ENCODE measurements at regions not wholly inside any gene's neighbourhood (a gene's known extent, or its start where the extent isn't known, plus 50 kb on each side); places are given as distances from the start of the nearest gene placed in this dataset.

GRCh38 chr5:82707741-82708140 is 369.5 kb downstream of the TMEM167A start:
- Histone ChIP-seq H3K27ac (ENCODE audit: low read length) (no peak overlapping the region), H3K4me2 (ENCODE audit: low read depth, low read length) (no peak overlapping the region), H3K4me3 (ENCODE audit: low read length) (no peak overlapping the region), H2AFZ (ENCODE audit: low read length) (no peak overlapping the region), H3F3A (ENCODE audit: insufficient read depth, low read length) (no peaks in the 10 kb centered on the region), H3K9me3 (replicated peaks; ENCODE audit: insufficient read depth, low read length) (no peaks in the 10 kb centered on the region), H3K9ac (ENCODE audit: low read length) (no peak overlapping the region), H3K9me2 (replicated peaks; ENCODE audit: insufficient read depth, low read length) (no peaks in the 10 kb centered on the region), H3K27me3 (replicated peaks; ENCODE audit: insufficient read depth, low read length) (no peaks in the 10 kb centered on the region), H3K36me3 (replicated peaks; ENCODE audit: insufficient read depth, low read length) (no peaks in the 10 kb centered on the region), H4K20me1 (ENCODE audit: insufficient read depth, low read length) (no peaks in the 10 kb centered on the region), H3K4me1 (ENCODE audit: low read length) (no peaks in the 10 kb centered on the region), H3K79me2 (ENCODE audit: low read length) (no peaks in the 10 kb centered on the region)
- no peak for TF ChIP-seq EZH2phosphoT487 (IDR thresholded peaks at IDR 0.05; ENCODE audit: low read length)
- TF ChIP-seq, protein P1, sequence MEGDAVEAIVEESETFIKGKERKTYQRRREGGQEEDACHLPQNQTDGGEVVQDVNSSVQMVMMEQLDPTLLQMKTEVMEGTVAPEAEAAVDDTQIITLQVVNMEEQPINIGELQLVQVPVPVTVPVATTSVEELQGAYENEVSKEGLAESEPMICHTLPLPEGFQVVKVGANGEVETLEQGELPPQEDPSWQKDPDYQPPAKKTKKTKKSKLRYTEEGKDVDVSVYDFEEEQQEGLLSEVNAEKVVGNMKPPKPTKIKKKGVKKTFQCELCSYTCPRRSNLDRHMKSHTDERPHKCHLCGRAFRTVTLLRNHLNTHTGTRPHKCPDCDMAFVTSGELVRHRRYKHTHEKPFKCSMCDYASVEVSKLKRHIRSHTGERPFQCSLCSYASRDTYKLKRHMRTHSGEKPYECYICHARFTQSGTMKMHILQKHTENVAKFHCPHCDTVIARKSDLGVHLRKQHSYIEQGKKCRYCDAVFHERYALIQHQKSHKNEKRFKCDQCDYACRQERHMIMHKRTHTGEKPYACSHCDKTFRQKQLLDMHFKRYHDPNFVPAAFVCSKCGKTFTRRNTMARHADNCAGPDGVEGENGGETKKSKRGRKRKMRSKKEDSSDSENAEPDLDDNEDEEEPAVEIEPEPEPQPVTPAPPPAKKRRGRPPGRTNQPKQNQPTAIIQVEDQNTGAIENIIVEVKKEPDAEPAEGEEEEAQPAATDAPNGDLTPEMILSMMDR (IDR thresholded peaks at IDR 0.05; ENCODE audit: low read length), result no peak
- TF ChIP-seq EZH2 (optimal IDR thresholded peaks at IDR 0.05; ENCODE audit: low read depth, low read length), result no peak
- DNase-seq, result no peak

GRCh38 chr5:82704381-82704780 is 372.8 kb downstream of the TMEM167A start:
- H3K9me3 ChIP-seq (replicated peaks; ENCODE audit: insufficient read depth, low read length), result no peaks in the 10 kb centered on the region
- no peak overlapping the region for H3K4me2 ChIP-seq (ENCODE audit: low read depth, low read length)
- no peak for TF ChIP-seq EZH2 (optimal IDR thresholded peaks at IDR 0.05; ENCODE audit: low read depth, low read length)
- no peak for TF ChIP-seq EZH2phosphoT487 (IDR thresholded peaks at IDR 0.05; ENCODE audit: low read length)
- TF ChIP-seq, protein P1 (IDR thresholded peaks at IDR 0.05; ENCODE audit: low read length), result no peak
- H3K27me3 ChIP-seq (replicated peaks; ENCODE audit: insufficient read depth, low read length), result no peaks in the 10 kb centered on the region
- no peak overlapping the region for H3K27ac ChIP-seq (ENCODE audit: low read length)
- no peaks in the 10 kb centered on the region for H3K79me2 ChIP-seq (ENCODE audit: low read length)
- no peak overlapping the region for H2AFZ ChIP-seq (ENCODE audit: low read length)
- H3K9me2 ChIP-seq (replicated peaks; ENCODE audit: insufficient read depth, low read length), result no peaks in the 10 kb centered on the region
- no peaks in the 10 kb centered on the region for H3F3A ChIP-seq (ENCODE audit: insufficient read depth, low read length)
- no peaks in the 10 kb centered on the region for H4K20me1 ChIP-seq (ENCODE audit: insufficient read depth, low read length)
- no peaks in the 10 kb centered on the region for H3K4me1 ChIP-seq (ENCODE audit: low read length)
- DNase-seq, result no peak
- no peaks in the 10 kb centered on the region for H3K36me3 ChIP-seq (replicated peaks; ENCODE audit: insufficient read depth, low read length)
- no peak overlapping the region for H3K9ac ChIP-seq (ENCODE audit: low read length)
- H3K4me3 ChIP-seq (ENCODE audit: low read length), result no peak overlapping the region

DNA sequence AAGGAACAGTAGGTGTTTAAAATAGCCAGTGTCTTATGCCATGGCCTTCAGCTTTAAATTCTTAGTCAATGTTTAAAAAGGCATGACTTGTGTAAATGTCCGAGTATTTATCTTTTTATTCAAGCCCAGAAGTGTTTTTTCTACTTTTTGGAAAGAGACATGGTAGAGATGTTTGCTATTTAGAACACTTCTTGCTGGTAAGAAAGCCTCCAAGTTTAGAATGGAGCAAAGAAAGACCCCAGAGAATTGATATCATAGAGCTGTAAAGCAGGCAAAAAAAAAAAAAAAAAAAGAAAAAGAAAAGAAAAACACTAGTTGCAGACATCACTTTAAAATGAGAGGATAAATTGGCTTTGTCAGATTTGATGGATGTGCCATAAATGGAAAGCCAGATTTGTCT is 375.1 kb downstream of the TMEM167A start:
- no peak overlapping the region for H2AFZ ChIP-seq (ENCODE audit: low read length)
- H3K36me3 ChIP-seq (replicated peaks; ENCODE audit: insufficient read depth, low read length), result no peaks in the 10 kb centered on the region
- H3K27me3 ChIP-seq (replicated peaks; ENCODE audit: insufficient read depth, low read length), result no peaks in the 10 kb centered on the region
- no peaks in the 10 kb centered on the region for H3K9me3 ChIP-seq (replicated peaks; ENCODE audit: insufficient read depth, low read length)
- no peak overlapping the region for H3K27ac ChIP-seq (ENCODE audit: low read length)
- H3K79me2 ChIP-seq (ENCODE audit: low read length), result no peaks in the 10 kb centered on the region
- no peak overlapping the region for H3K4me3 ChIP-seq (ENCODE audit: low read length)
- H4K20me1 ChIP-seq (ENCODE audit: insufficient read depth, low read length), result no peaks in the 10 kb centered on the region
- H3K9ac ChIP-seq (ENCODE audit: low read length), result no peak overlapping the region
- DNase-seq, result no peak
- TF ChIP-seq, protein P1 (IDR thresholded peaks at IDR 0.05; ENCODE audit: low read length), result no peak
- no peak for TF ChIP-seq EZH2 (optimal IDR thresholded peaks at IDR 0.05; ENCODE audit: low read depth, low read length)
- TF ChIP-seq EZH2phosphoT487 (IDR thresholded peaks at IDR 0.05; ENCODE audit: low read length), result no peak
- H3F3A ChIP-seq (ENCODE audit: insufficient read depth, low read length), result no peaks in the 10 kb centered on the region
- no peak overlapping the region for H3K4me2 ChIP-seq (ENCODE audit: low read depth, low read length)
- no peaks in the 10 kb centered on the region for H3K9me2 ChIP-seq (replicated peaks; ENCODE audit: insufficient read depth, low read length)
- no peaks in the 10 kb centered on the region for H3K4me1 ChIP-seq (ENCODE audit: low read length)

All from MM.1S (cell line).